ENCODE measurements at regions not wholly inside any gene's neighbourhood (a gene's known extent, or its start where the extent isn't known, plus 50 kb on each side); places are given as distances from the start of the nearest gene placed in this dataset.

DNA sequence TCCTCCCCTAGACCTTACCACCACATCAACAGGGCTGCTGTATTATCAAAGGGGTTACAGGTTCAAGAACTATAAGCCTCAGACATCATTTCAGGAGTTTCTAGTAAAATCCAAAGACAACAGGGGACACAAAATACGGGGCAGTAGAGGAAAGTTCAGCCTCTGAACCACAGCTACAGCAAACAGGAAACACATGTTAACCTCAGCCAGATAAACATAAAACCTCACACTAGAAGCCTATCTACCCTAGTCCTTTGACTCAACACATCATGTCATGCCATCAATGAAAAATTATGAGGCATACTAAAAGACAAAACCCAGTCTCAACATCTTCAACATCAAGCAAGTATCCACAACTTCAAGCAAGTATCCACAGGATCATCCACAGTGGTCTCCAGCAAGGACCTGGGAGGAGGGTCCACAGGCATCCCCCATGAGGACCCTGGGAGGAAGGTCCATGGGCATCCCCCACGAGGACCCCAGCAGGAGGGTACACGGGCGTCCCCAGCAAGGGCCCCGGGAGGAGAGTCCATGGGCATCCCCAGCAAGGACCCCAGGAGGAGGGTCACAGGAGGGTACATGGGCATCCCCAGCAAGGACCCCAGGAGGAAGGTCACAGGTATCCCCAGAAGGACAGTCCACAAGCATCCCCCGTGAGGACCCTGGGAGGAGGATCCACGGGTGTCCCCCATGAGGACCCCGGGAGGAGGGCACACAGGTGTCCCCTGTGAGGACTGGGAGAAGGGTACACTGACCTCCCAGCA lies 440.0 kb downstream of the MATN1 start:
- TF ChIP-seq, protein P1, sequence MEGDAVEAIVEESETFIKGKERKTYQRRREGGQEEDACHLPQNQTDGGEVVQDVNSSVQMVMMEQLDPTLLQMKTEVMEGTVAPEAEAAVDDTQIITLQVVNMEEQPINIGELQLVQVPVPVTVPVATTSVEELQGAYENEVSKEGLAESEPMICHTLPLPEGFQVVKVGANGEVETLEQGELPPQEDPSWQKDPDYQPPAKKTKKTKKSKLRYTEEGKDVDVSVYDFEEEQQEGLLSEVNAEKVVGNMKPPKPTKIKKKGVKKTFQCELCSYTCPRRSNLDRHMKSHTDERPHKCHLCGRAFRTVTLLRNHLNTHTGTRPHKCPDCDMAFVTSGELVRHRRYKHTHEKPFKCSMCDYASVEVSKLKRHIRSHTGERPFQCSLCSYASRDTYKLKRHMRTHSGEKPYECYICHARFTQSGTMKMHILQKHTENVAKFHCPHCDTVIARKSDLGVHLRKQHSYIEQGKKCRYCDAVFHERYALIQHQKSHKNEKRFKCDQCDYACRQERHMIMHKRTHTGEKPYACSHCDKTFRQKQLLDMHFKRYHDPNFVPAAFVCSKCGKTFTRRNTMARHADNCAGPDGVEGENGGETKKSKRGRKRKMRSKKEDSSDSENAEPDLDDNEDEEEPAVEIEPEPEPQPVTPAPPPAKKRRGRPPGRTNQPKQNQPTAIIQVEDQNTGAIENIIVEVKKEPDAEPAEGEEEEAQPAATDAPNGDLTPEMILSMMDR (IDR thresholded peaks at IDR 0.05; ENCODE audit: insufficient read depth, low read depth, low read length), result no peak
- TF ChIP-seq EZH2 (IDR thresholded peaks at IDR 0.05; ENCODE audit: insufficient read depth, low read length), result no peak
